Stimulated activated CD4-positive, alpha-beta T cell treated with anti-CD3 and anti-CD28 coated beads, Interleukin-1b, Interleukin-23, amount 100 ng/mL, for 48 hours (primary cell): ENCODE measurements at regions not wholly inside any gene's neighbourhood (a gene's known extent, or its start where the extent isn't known, plus 50 kb on each side); places are given as distances from the start of the nearest gene placed in this dataset.
"Not testable (repeated sequence)": the region's sequence is repeated elsewhere in the genome, so short reads cannot be mapped to it uniquely, and the experiment has no call there.

Source experiments
- DNase-seq: peaks from one replicate; pipeline ENCODE4 v3.0.0-alpha.2; 2020

GRCh38 chr17:20771104-20771503 lies 191.6 kb downstream of the CDRT15L2 start:
- DNase-seq: no peak

DNA sequence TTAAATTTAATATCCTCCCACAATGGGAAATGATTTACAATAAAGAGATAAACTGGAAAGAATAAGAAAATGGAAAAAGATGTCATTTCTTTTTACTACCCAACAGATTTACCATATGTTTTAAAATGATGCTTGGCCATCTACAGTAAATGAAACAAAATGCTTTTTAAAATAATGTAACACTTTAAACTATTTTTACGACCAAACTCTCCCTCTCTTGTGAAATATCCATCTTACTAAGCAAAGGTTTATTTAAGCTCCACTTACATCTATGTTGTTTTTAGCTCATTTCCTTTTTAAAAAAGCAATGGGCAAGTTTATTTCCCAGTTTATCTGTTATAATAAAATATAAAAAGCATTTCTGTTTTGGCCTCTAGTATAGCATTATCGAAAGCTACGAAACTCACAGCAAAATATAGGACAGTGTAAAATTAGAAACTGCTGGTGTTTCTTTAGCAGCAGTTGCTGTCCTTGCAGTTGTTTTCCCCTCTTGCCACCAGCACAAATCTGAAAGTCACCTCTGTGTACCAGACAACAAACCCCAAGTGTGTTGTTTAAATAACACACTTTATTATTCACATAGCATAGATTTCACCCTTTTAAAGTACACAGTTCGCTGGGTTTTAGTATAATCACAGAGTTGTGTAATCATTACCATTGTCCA lies 195.1 kb downstream of the CDRT15L2 start:
- DNase-seq: no peak

- DNase-seq: no peak
These were observed 195.8 kb downstream of the CDRT15L2 start for GRCh38 chr17:20775331-20775730.

GRCh38 chr17:20779521-20779920 lies 200.0 kb downstream of the CDRT15L2 start:
- DNase-seq: no peak

DNA sequence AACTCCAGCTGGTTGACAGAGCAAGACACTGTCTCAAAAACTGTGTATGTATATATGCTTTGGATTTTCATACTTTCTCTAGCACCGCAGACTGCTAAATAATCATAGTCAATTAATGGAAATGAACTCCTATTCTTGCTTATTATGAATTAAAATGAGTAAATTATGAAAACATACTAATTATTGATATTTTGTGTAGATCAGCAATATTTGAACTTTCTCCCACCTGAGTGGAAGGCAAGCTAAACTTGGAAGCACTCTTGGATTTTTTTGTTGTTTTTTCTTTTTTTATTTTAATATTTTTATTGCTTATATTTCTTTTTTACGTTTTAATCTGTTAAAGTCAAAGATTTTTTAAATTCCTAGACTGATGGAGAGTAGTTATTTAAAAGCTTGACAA lies 201.7 kb downstream of the CDRT15L2 start:
- DNase-seq: no peak

DNA sequence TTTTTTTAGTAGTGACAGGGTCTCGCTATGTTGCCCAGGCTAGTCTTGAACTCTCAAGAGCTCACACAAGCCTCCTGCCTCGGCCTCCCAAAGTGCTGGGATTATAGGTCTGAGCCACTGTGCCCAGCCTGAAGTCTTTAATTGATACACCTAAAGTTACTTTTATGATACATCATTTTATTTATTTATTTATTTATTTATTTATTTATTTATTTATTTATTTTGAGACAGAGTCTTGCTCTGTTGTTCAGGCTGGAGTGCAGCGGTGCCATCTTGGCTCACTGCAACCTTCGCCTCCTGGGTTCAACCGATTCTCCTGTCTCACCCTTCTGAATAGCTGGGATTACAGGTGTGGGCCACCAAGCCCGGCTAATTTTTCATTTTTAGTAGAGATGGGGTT lies 202.3 kb downstream of the CDRT15L2 start:
- DNase-seq: not testable (repeated sequence)

- DNase-seq: no peak
These were observed 203.6 kb downstream of the CDRT15L2 start for GRCh38 chr17:20783091-20783490.

DNA sequence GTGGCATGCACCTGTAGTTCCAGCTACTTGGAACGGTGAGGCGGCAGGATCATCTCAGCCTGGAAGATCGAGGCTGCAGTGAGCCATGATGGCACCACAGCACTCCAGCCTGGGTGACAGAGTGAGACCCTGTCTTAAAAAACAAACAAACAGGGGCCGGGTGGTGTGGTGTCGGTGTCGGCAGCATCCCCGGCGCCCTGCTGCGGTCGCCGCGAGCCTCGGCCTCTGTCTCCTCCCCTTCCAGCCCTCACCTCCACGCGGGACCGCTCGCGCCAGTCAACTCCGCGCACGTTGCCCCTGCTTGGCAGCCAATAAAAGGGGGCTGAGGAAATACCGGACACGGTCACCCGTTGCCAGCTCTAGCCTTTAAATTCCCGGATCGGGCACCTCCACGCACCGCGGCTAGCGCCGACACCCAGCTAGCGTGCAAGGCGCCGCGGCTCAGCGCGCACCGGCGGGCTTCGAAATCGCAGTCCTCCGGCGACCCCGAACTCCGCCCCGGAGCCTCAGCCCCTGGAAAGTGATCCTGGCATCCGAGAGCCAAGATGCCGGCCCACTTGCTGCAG lies 204.7 kb downstream of the CDRT15L2 start:
- DNase-seq: no peak

DNA sequence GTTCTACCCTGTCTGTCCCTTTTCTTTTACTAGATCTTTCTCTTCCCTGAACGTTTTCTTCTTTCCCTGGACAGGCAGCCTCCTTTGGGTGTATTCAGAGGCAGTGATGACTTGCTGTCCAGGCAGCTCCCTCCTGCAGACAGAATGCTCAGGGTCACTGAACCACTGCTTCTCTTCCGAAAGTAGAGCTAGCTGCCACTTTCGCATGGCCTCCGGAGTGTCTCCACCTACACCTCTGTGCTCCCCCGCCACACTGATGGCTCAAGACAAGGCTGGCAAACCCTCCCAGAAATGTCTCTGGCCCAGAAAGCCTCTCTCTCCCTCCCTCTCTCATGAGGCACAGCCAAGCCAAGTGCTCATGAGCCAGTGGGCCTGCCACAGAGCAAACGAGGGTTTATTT lies 207.8 kb downstream of the CDRT15L2 start:
- DNase-seq: no peak

DNA sequence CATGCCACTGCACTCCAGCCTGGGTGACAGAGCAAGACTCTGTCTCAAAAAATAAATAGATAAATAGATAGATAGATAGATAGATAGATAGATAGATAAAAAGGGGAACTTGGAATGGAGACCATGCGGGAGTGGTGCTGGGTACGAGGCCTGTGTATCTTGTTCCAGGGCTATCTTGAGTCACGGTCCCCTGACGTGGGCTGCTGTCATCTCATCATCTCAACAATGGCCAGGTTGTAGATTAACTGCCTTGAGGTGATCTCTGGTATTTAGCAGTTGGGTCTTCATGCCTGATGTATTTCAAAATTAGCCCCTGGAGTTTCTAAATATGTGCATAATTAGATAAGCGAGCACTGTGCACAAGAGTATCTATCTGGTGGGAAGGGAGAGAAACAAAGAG lies 212.1 kb downstream of the CDRT15L2 start:
- no peak for DNase-seq

DNA sequence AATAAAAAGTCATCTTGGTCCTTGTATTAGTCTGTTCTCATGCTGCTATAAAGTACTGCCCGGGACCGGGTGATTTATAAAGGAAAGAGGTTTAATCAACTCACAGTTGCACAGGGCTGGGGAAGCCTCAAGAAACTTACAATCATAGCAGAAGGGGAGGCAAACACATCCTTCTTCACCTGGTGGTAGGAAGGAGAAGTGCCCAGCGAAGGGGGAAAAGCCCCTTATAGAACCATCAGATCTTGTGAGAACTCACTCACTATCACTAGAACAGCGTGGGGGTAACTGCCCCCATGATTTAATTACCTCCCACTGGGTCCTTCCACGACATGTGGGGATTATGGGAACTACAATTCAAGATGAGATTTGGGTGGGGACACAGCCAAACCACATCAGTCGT lies 215.0 kb downstream of the CDRT15L2 start:
- DNase-seq: not testable (repeated sequence)

DNA sequence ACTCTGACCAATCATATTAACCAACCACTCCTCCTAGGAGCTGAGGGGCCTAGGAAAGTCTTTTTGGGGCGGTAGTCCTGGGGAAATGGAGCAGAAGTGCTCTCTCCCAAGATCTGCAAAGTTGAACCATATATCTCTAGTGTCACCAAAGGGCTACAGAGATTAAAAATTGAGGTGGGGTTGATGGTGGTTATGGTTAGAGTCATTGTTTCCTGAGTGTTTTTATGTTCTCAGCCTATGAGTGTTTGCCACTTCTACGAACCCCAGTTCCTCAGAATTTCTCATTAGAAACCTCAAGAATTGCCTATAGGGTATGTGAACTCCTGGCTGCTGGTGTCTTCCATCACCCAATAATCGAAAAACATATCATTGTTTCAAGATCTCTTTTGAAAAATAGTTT lies 217.8 kb downstream of the CDRT15L2 start:
- no peak for DNase-seq

DNA sequence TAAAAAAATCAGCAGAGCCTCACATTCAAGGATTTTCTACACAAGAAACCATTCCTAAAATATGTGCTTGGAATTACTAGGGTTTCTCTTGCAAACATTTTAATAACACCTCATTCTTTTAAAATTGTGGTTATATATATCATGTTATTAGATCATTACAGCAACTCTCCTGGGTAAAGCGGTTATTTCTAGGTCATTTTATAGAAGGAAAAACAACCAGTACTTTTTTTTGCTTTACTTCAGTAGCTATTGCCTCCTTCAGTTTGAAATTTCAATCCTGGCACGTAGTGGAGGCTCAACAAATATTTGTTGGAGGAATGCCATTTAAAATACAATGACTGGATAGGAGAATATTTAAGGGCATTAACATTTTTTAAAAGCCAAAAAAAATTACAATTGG lies 220.6 kb downstream of the CDRT15L2 start:
- no peak for DNase-seq

DNA sequence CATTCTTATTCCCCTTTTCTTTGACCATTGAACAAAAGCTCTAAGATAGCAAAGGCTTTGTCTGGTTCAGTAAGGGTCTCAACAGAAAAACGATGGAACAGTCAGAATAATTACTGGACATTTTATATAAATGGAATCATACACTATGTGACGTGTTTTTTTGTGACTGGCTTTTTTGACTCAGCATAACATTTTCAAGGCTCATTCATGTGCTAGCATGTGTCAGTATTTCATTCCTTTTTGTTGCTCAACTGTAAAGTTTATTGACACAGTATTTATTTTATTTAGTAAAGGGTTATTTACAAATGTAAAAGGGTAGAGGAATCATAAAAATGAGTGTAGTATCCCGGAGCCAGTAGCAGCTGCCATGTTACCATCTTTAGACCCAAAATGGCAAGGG lies 226.2 kb downstream of the CDRT15L2 start:
- DNase-seq: no peak

- DNase-seq: not testable (repeated sequence)
These were observed 228.0 kb downstream of the CDRT15L2 start for GRCh38 chr17:20807566-20807965.

GRCh38 chr17:20815410-20815809 lies 227.4 kb downstream of the USP22 start:
- not testable (repeated sequence) for DNase-seq

- no peak for DNase-seq
These were observed 218.9 kb downstream of the USP22 start for GRCh38 chr17:20823905-20824304.

DNA sequence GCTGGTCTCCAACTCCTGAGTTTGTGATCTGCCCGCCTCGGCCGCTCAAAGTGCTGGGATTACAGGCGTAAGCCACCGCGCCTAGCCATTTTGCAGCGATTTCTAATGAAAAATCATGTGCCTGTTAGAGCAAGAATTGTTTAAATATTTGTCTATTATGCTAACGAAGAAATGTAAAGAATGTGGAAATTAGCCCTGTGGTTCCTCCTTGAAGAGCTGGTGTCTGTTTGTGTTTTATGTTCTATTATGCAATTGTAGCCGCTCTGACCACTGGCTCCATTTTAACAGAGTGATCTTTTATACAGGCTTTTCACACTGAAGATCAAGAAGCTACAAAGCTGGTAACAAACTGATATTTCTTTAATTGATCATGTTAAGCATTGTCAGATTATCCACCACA lies 217.3 kb downstream of the USP22 start:
- no peak for DNase-seq

- DNase-seq: not testable (repeated sequence)
These were observed 202.4 kb downstream of the USP22 start for GRCh38 chr17:20840453-20840852.

DNA sequence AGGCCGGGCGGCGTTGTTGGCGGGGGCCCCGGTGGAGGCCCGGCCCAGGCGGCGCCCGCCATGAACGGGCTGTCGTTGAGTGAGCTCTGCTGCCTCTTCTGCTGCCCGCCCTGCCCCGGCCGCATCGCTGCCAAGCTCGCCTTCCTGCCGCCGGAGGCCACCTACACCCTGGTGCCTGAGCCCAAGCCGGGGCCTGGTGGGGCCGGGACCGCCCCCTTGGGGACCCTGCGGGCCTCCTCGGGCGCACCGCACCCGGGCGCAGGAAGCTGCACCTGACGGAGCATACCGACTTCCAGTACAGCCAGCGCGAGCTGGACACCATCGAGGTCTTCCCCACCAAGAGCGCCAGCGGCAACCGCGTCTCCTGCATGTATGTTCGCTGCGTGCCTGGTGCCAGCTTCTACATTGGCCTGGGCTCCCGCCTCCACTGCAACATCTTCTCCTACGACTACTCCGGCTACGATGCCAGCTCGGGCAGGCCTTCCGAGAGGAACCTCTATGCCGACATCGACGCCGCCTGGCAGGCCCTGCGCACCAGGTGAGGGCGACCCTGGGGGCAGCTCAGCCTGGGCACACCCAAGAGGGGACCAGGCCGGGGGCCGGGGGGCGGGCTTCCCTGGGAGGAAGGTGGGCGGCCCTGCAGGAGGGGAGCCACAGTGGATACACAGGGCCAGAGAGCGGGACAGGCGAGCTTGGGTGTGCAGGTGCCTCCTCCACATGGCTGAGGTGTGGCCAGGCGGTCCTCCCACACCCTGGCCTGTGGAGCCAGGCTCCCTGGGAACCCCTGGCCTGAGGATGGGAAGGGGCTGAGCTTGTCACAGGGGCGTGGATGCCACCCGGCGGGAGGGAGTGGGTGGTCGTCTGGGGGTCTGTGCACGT lies 201.6 kb downstream of the USP22 start:
- not testable (repeated sequence) for DNase-seq

DNA sequence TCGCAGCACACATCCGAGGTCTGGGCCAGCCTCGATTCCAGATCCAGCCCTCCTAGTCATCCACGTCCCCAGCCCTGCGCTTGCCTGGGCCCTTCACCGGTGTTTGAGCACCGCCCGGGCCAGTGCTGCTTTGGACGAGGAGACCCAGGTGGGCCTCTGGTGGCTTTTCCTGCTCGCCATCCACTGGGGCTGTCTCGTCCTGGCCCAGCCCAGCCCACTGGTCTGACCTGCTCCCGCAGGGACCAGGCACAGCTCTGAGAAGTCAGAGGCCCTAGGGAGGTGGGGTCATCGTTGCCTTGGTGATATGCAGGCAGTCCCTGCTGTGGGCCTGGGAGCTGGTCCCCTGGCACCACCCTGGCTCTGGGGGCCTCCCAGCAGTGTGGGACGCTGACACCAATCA lies 200.8 kb downstream of the USP22 start:
- not testable (repeated sequence) for DNase-seq

GRCh38 chr17:20843261-20843660 lies 199.6 kb downstream of the USP22 start:
- DNase-seq: not testable (repeated sequence)

- peak; percentile 33 for DNase-seq
These were observed 198.8 kb downstream of the USP22 start for GRCh38 chr17:20843799-20844553.
